GM12878 (cell line): ENCODE measurements at regions not wholly inside any gene's neighbourhood (a gene's known extent, or its start where the extent isn't known, plus 50 kb on each side); places are given as distances from the start of the nearest gene placed in this dataset.

Source experiments
- ATAC-seq: fragments of 200-7000 bp; cut with Tn5 transposase; 3 replicates; pipeline ENCODE4 v1.9.1; 2020; ENCODE audit warnings: mild to moderate bottlenecking, moderate library complexity
- BruUV-seq: library from RNA; stranded (reverse); fragments of 400-500 nt; replicated peaks from 2 replicates; lab custom pipeline; 2021; lab: Mats Ljungman, UMichigan
- CTCF ChIA-PET: fragments of 300-600 bp; sonication (Branson Sonifier 250); formaldehyde crosslinking; extraction: SDS; loops from one replicate; lab custom pipeline; 2021; ENCODE audit warnings: inconsistent platforms; lab: Yijun Ruan, JAX
- POLR2A ChIA-PET: fragments of 350-600 bp; formaldehyde crosslinking; extraction: SDS; loops from one replicate; lab custom pipeline; 2021; ENCODE audit warnings: inconsistent platforms; lab: Charles Lee
- RAD21 ChIA-PET: fragments of 300-600 bp; sonication (Branson Sonifier 250); formaldehyde crosslinking; loops from one replicate; lab custom pipeline; 2023; ENCODE audit warnings: antibody characterized with exemption; ENCODE audit not compliant: unreplicated experiment; lab: Charles Lee
- SMC1A ChIA-PET: fragments of 300-600 bp; sonication (Branson Sonifier 250); formaldehyde crosslinking; loops from one replicate; lab custom pipeline; 2023; ENCODE audit not compliant: unreplicated experiment, uncharacterized antibody; lab: Charles Lee
- DNase-seq: peaks from one replicate; pipeline ENCODE4 v3.0.0-alpha.2; 2011; ENCODE audit warnings: low read depth, low spot score
- FAIRE-seq: peaks from 3 replicates; lab custom pipeline; 2011; peaks lifted over from hg19 to GRCh38; lab: Jason Lieb, UNC
- H2AFZ ChIP-seq: 2 replicates; pipeline ENCODE4 v1.6.0; 2011; ENCODE audit warnings: low read depth, low read length, control low read depth; ENCODE audit not compliant: control insufficient read depth
- H3K27ac ChIP-seq: 2 replicates; pipeline ENCODE4 v1.5.1; 2011; ENCODE audit warnings: control low read depth; ENCODE audit not compliant: control insufficient read depth, insufficient read depth
- H3K27me3 ChIP-seq, 2 experiments: replicated peaks in 1 of 2; 2 replicates each; pipeline versions ENCODE4 v1.6.0 to v1.6.1; 2011; ENCODE audit warnings: low read length in 1 of 2; ENCODE audit not compliant: control insufficient read depth in 2 of 2, insufficient read depth in 2 of 2
- H3K36me3 ChIP-seq, 2 experiments: 2 replicates each; pipeline ENCODE4 v1.5.1; 2011; ENCODE audit warnings: low read length in 1 of 2; ENCODE audit not compliant: control insufficient read depth in 2 of 2, insufficient read depth in 2 of 2
- H3K4me1 ChIP-seq: 2 replicates; pipeline ENCODE4 v1.6.1; 2011; ENCODE audit warnings: mild to moderate bottlenecking, low read length, moderate library complexity, mixed read lengths; ENCODE audit not compliant: control insufficient read depth, insufficient read depth
- H3K4me2 ChIP-seq: 2 replicates; pipeline ENCODE4 v1.6.0; 2011; ENCODE audit warnings: control low read depth; ENCODE audit not compliant: control insufficient read depth, insufficient read depth
- H3K4me3 ChIP-seq: fragments of 200-600 bp; sonication (generic); 2 replicates; pipeline ENCODE4 v1.5.1; 2016
- H3K79me2 ChIP-seq: 2 replicates; pipeline ENCODE4 v1.6.0; 2011; ENCODE audit warnings: low read length; ENCODE audit not compliant: control insufficient read depth, insufficient read depth
- H3K9ac ChIP-seq: 2 replicates; pipeline ENCODE4 v1.8.0; 2011; ENCODE audit warnings: low read length, control low read depth, mixed read lengths; ENCODE audit not compliant: control insufficient read depth, insufficient read depth
- H3K9me3 ChIP-seq: replicated peaks from 3 replicates; pipeline ENCODE4 v1.5.1; 2011; ENCODE audit warnings: mild to moderate bottlenecking, low read length; ENCODE audit not compliant: control insufficient read depth, insufficient read depth
- H4K20me1 ChIP-seq: 2 replicates; pipeline ENCODE4 v1.6.0; 2011; ENCODE audit not compliant: control insufficient read depth, insufficient read depth
- CHD4 ChIP-seq: fragments of 200-600 bp; sonication (generic); IDR thresholded peaks from 2 replicates; pipeline ENCODE4 v1.6.1; 2016; ENCODE audit warnings: mild to moderate bottlenecking
- JUNB ChIP-seq: IDR thresholded peaks from 2 replicates; pipeline ENCODE4 v1.6.1; 2016; ENCODE audit warnings: antibody characterized with exemption, mild to moderate bottlenecking
- MYC ChIP-seq: IDR thresholded peaks from 2 replicates; pipeline ENCODE4 v1.6.1; 2011; ENCODE audit warnings: mild to moderate bottlenecking, low read length, moderate library complexity, inconsistent platforms; ENCODE audit not compliant: insufficient read depth, insufficient replicate concordance, insufficient read length, severe bottlenecking
- RB1 ChIP-seq: fragments of 450-650 bp; formaldehyde crosslinking; IDR thresholded peaks from 2 replicates; pipeline ENCODE4 v1.6.1; 2017; ENCODE audit warnings: mild to moderate bottlenecking, borderline replicate concordance
- SRF ChIP-seq, 2 experiments: IDR thresholded peaks; 2 replicates each; pipeline ENCODE4 v1.6.1; 2011; ENCODE audit warnings: low read depth in 2 of 2, low read length in 2 of 2, mild to moderate bottlenecking in 1 of 2, moderate library complexity in 1 of 2
- TCF7 ChIP-seq: IDR thresholded peaks from 2 replicates; pipeline ENCODE4 v1.6.1; 2014; ENCODE audit warnings: antibody characterized with exemption, borderline replicate concordance
- ZNF24 ChIP-seq: fragments of 450-650 bp; IDR thresholded peaks from 2 replicates; pipeline ENCODE4 v1.6.1; 2017; ENCODE audit warnings: antibody characterized with exemption, mild to moderate bottlenecking
- WGBS: methylation state at CpG from one replicate; pipeline ENCODE4 v1.1.6; 2016; ENCODE audit warnings: low lambda C conversion rate; ENCODE audit not compliant: insufficient replicate concordance, insufficient coverage; ENCODE audit errors: missing lambda C conversion rate; 5-methylcytosine and 5-hydroxymethylcytosine counted together
- in situ Hi-C: fragments of 300-500 bp; cut with MboI; formaldehyde crosslinking; loops from 9 replicates; pipeline ENCODE4 v1.14.3; 2018; ENCODE audit warnings: mixed read lengths
- intact Hi-C: fragments of 100-400 bp; cut with micrococcal nuclease; formaldehyde crosslinking; loops from one replicate; pipeline ENCODE4 v1.14.2; 2022; ENCODE audit not compliant: unreplicated experiment
- TF ChIP-seq, protein P1 (sequence below): fragments of 450-650 bp; conservative IDR thresholded peaks from 2 replicates; pipeline ENCODE4 v1.6.1; 2017; ENCODE audit warnings: mild to moderate bottlenecking, moderate library complexity

DNA sequence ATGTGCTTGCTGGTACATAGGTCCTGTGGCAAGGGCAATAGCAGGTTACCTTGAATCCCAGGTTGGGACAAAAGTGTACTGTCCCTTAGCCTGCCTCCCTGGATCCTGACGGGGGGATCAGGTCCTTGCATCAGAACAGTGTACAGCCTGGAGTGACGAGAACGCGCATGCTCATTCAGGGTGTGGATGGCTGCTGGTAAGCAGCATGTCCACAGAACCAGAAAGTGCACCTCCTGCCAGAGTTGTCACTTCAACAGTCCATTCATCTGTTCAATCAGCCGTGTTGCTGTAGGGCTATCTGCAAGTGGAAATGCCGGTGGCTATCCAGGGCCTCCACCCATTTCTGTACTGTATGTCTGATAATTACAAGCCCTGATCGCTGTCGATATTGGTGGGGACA, 236.3 kb upstream of the SOX4 start:
- Histone ChIP-seq H3K27me3 (no peaks in the 10 kb centered on the region), H4K20me1 (no peaks in the 10 kb centered on the region), H3K9me3 (no peaks in the 10 kb centered on the region; the same call in 2 of the 3 replicates), H3K4me2 (no peak overlapping the region), H3K79me2 (no peaks in the 10 kb centered on the region), H3K36me3 (no peaks in the 10 kb centered on the region), H3K4me3 (no peak overlapping the region), H3K9ac (no peak overlapping the region), H3K27ac (no peak overlapping the region), H2AFZ (no peak overlapping the region), H3K4me1 (peaks cover 3% of the 10 kb centered on the region; the same call in 1 of the 2 replicates)
- FAIRE-seq: no peak
- WGBS: 69% methylated on average over 8 of the region's 8 CpGs
- in situ Hi-C loops: no loop called here
- TF ChIP-seq TCF7 (no peak), SRF (IDR thresholded peaks at IDR 0.05; ENCODE audit: low read depth in 2 of 2, low read length in 2 of 2) (no peak), ZNF24 (no peak), RB1 (no peak), JUNB (no peak), CHD4 (no peak), MYC (no peak)
- TF ChIP-seq, protein P1, sequence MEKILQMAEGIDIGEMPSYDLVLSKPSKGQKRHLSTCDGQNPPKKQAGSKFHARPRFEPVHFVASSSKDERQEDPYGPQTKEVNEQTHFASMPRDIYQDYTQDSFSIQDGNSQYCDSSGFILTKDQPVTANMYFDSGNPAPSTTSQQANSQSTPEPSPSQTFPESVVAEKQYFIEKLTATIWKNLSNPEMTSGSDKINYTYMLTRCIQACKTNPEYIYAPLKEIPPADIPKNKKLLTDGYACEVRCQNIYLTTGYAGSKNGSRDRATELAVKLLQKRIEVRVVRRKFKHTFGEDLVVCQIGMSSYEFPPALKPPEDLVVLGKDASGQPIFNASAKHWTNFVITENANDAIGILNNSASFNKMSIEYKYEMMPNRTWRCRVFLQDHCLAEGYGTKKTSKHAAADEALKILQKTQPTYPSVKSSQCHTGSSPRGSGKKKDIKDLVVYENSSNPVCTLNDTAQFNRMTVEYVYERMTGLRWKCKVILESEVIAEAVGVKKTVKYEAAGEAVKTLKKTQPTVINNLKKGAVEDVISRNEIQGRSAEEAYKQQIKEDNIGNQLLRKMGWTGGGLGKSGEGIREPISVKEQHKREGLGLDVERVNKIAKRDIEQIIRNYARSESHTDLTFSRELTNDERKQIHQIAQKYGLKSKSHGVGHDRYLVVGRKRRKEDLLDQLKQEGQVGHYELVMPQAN: no peak
- SMC1A ChIA-PET: interaction anchor here (0.6 kb wide), 1 partner anchor 312 kb away, joined by 3 read pairs; no protein-coding TSS in a partner anchor
- POLR2A ChIA-PET: no interaction called here
- CTCF ChIA-PET: no interaction called here
- ATAC-seq: no peak
- RAD21 ChIA-PET: no interaction called here
- DNase-seq: no peak
- intact Hi-C loops: no loop called here
- no TSS peak for BruUV-seq
